ENCODE measurements at regions not wholly inside any gene's neighbourhood (a gene's known extent, or its start where the extent isn't known, plus 50 kb on each side); places are given as distances from the start of the nearest gene placed in this dataset.
A peak's percentile ranks its signal among the peaks of the same experiment; 100 is the strongest.

- Histone ChIP-seq H3K36me3 (ENCODE audit: control insufficient read depth, insufficient read depth, low read length, severe bottlenecking) (no peaks in the 10 kb centered on the region), H3K27me3 (replicated peaks; ENCODE audit: control insufficient read depth, insufficient read depth, low read length) (no peaks in the 10 kb centered on the region), H3K4me1 (ENCODE audit: control insufficient read depth, insufficient read depth, low read length) (no peaks in the 10 kb centered on the region), H3K9ac (ENCODE audit: low read length) (no peak overlapping the region), H3K4me3 (ENCODE audit: low read length) (no peak overlapping the region), H3K9me3 (ENCODE audit: control insufficient read depth, low read length) (no peaks in the 10 kb centered on the region)
- no peak for DNase-seq (ENCODE audit: low read depth)
Observed at GRCh38 chr14:84533181-84533725, 996.7 kb upstream of the FLRT2 start.

DNA sequence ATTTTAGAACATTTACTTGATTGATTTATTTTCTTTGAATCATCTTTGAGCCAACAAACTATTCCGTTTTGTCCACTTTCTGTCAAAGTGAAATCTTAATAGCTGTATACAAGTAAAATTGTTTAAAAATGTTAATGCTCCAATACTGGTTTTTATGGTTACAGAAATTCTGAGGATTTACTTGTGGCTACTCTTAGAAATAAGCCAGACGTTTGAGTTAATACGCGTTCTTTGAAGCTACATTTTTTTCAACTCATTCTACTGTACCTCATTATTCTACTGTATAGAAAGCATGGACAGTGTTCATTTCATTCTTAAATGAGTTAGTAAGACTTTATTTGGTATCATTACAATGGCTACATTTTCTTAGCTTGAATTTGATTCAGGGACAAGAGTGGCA is 996.2 kb upstream of the FLRT2 start:
- Histone ChIP-seq H3K4me1 (ENCODE audit: control insufficient read depth, insufficient read depth, low read length) (no peaks in the 10 kb centered on the region), H3K4me3 (ENCODE audit: low read length) (no peak overlapping the region)

GRCh38 chr14:84535484-84535883 is 994.5 kb upstream of the FLRT2 start:
- H3K9me3 ChIP-seq (ENCODE audit: control insufficient read depth, low read length), result no peaks in the 10 kb centered on the region
- no peaks in the 10 kb centered on the region for H3K36me3 ChIP-seq (ENCODE audit: control insufficient read depth, insufficient read depth, low read length, severe bottlenecking)
- no peaks in the 10 kb centered on the region for H3K27me3 ChIP-seq (replicated peaks; ENCODE audit: control insufficient read depth, insufficient read depth, low read length)
- peaks cover under 1% of the 10 kb centered on the region for H3K4me1 ChIP-seq (ENCODE audit: control insufficient read depth, insufficient read depth, low read length)
- peak; percentile 23 for DNase-seq (ENCODE audit: low read depth)
- no peak overlapping the region for H3K4me3 ChIP-seq (ENCODE audit: low read length)
- H3K9ac ChIP-seq (ENCODE audit: low read length), result no peak overlapping the region

More for the DNA sequence above, 996.2 kb upstream of the FLRT2 start:
- no peak for DNase-seq (ENCODE audit: low read depth)
- no peaks in the 10 kb centered on the region for H3K36me3 ChIP-seq (ENCODE audit: control insufficient read depth, insufficient read depth, low read length, severe bottlenecking)
- no peaks in the 10 kb centered on the region for H3K27me3 ChIP-seq (replicated peaks; ENCODE audit: control insufficient read depth, insufficient read depth, low read length)
- H3K9me3 ChIP-seq (ENCODE audit: control insufficient read depth, low read length), result no peaks in the 10 kb centered on the region
- no peak overlapping the region for H3K9ac ChIP-seq (ENCODE audit: low read length)

- Histone ChIP-seq H3K9me3 (ENCODE audit: control insufficient read depth, low read length) (no peaks in the 10 kb centered on the region), H3K9ac (ENCODE audit: low read length) (no peak overlapping the region), H3K36me3 (ENCODE audit: control insufficient read depth, insufficient read depth, low read length, severe bottlenecking) (no peaks in the 10 kb centered on the region), H3K4me3 (ENCODE audit: low read length) (no peak overlapping the region), H3K4me1 (ENCODE audit: control insufficient read depth, insufficient read depth, low read length) (peaks cover 5% of the 10 kb centered on the region), H3K27me3 (replicated peaks; ENCODE audit: control insufficient read depth, insufficient read depth, low read length) (no peaks in the 10 kb centered on the region)
- DNase-seq (ENCODE audit: low read depth), result no peak
Observed at GRCh38 chr14:84535976-84536375, 994.0 kb upstream of the FLRT2 start.

- Histone ChIP-seq H3K9ac (ENCODE audit: low read length) (no peak overlapping the region), H3K27me3 (replicated peaks; ENCODE audit: control insufficient read depth, insufficient read depth, low read length) (no peaks in the 10 kb centered on the region), H3K4me1 (ENCODE audit: control insufficient read depth, insufficient read depth, low read length) (peaks cover 5% of the 10 kb centered on the region), H3K4me3 (ENCODE audit: low read length) (no peak overlapping the region), H3K36me3 (ENCODE audit: control insufficient read depth, insufficient read depth, low read length, severe bottlenecking) (no peaks in the 10 kb centered on the region), H3K9me3 (ENCODE audit: control insufficient read depth, low read length) (no peaks in the 10 kb centered on the region)
- DNase-seq (ENCODE audit: low read depth), result no peak
Observed at GRCh38 chr14:84541018-84541417, 988.9 kb upstream of the FLRT2 start.

GRCh38 chr14:84543859-84544258 is 986.1 kb upstream of the FLRT2 start:
- Histone ChIP-seq H3K9me3 (ENCODE audit: control insufficient read depth, low read length) (no peaks in the 10 kb centered on the region), H3K4me1 (ENCODE audit: control insufficient read depth, insufficient read depth, low read length) (peaks cover 5% of the 10 kb centered on the region), H3K36me3 (ENCODE audit: control insufficient read depth, insufficient read depth, low read length, severe bottlenecking) (no peaks in the 10 kb centered on the region), H3K27me3 (replicated peaks; ENCODE audit: control insufficient read depth, insufficient read depth, low read length) (no peaks in the 10 kb centered on the region), H3K4me3 (ENCODE audit: low read length) (no peak overlapping the region), H3K9ac (ENCODE audit: low read length) (no peak overlapping the region)
- DNase-seq (ENCODE audit: low read depth), result peak; percentile 30

- Histone ChIP-seq H3K27me3 (replicated peaks; ENCODE audit: control insufficient read depth, insufficient read depth, low read length) (no peaks in the 10 kb centered on the region), H3K4me3 (ENCODE audit: low read length) (no peak overlapping the region)
- DNase-seq (ENCODE audit: low read depth), result peak; percentile 17
Observed at GRCh38 chr14:84544486-84545131, 985.3 kb upstream of the FLRT2 start.

GRCh38 chr14:84546236-84546635 is 983.7 kb upstream of the FLRT2 start:
- H3K4me3 ChIP-seq (ENCODE audit: low read length), result no peak overlapping the region

More at GRCh38 chr14:84544486-84545131, 985.3 kb upstream of the FLRT2 start:
- Histone ChIP-seq H3K36me3 (ENCODE audit: control insufficient read depth, insufficient read depth, low read length, severe bottlenecking) (no peaks in the 10 kb centered on the region), H3K4me1 (ENCODE audit: control insufficient read depth, insufficient read depth, low read length) (peaks cover 5% of the 10 kb centered on the region), H3K9ac (ENCODE audit: low read length) (no peak overlapping the region), H3K9me3 (ENCODE audit: control insufficient read depth, low read length) (no peaks in the 10 kb centered on the region)

GRCh38 chr14:84554136-84554535 is 975.8 kb upstream of the FLRT2 start:
- no peaks in the 10 kb centered on the region for H3K4me1 ChIP-seq (ENCODE audit: control insufficient read depth, insufficient read depth, low read length)
- H3K9me3 ChIP-seq (ENCODE audit: control insufficient read depth, low read length), result no peaks in the 10 kb centered on the region
- H3K4me3 ChIP-seq (ENCODE audit: low read length), result no peak overlapping the region
- no peaks in the 10 kb centered on the region for H3K27me3 ChIP-seq (replicated peaks; ENCODE audit: control insufficient read depth, insufficient read depth, low read length)
- H3K36me3 ChIP-seq (ENCODE audit: control insufficient read depth, insufficient read depth, low read length, severe bottlenecking), result no peaks in the 10 kb centered on the region
- H3K9ac ChIP-seq (ENCODE audit: low read length), result no peak overlapping the region
- no peak for DNase-seq (ENCODE audit: low read depth)

More at GRCh38 chr14:84546236-84546635, 983.7 kb upstream of the FLRT2 start:
- no peaks in the 10 kb centered on the region for H3K36me3 ChIP-seq (ENCODE audit: control insufficient read depth, insufficient read depth, low read length, severe bottlenecking)
- no peak for DNase-seq (ENCODE audit: low read depth)
- no peaks in the 10 kb centered on the region for H3K27me3 ChIP-seq (replicated peaks; ENCODE audit: control insufficient read depth, insufficient read depth, low read length)
- H3K9me3 ChIP-seq (ENCODE audit: control insufficient read depth, low read length), result no peaks in the 10 kb centered on the region
- no peaks in the 10 kb centered on the region for H3K4me1 ChIP-seq (ENCODE audit: control insufficient read depth, insufficient read depth, low read length)
- H3K9ac ChIP-seq (ENCODE audit: low read length), result no peak overlapping the region

DNA sequence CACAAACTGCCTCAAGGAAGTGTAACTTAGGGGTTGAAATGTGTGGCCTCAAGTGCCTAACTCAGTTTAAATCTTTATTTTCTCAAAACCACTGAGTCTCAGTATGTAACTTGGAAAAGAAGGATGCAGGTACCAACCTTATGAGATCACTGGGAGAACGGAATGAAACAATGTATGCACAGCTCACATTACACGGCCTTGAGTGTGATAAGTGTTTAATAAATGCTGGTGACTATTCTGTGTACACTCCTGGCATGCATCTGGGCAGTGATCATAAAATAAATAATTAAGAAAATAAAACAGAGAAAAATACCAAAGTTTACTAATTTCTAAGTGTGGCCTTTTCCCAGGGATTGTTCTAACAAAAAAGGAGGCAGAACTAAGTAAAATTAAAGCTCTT is 974.5 kb upstream of the FLRT2 start:
- H3K9ac ChIP-seq (ENCODE audit: low read length), result no peak overlapping the region
- no peak for DNase-seq (ENCODE audit: low read depth)
- no peaks in the 10 kb centered on the region for H3K27me3 ChIP-seq (replicated peaks; ENCODE audit: control insufficient read depth, insufficient read depth, low read length)
- H3K36me3 ChIP-seq (ENCODE audit: control insufficient read depth, insufficient read depth, low read length, severe bottlenecking), result no peaks in the 10 kb centered on the region
- H3K4me3 ChIP-seq (ENCODE audit: low read length), result no peak overlapping the region
- H3K9me3 ChIP-seq (ENCODE audit: control insufficient read depth, low read length), result no peaks in the 10 kb centered on the region
- no peaks in the 10 kb centered on the region for H3K4me1 ChIP-seq (ENCODE audit: control insufficient read depth, insufficient read depth, low read length)

DNA sequence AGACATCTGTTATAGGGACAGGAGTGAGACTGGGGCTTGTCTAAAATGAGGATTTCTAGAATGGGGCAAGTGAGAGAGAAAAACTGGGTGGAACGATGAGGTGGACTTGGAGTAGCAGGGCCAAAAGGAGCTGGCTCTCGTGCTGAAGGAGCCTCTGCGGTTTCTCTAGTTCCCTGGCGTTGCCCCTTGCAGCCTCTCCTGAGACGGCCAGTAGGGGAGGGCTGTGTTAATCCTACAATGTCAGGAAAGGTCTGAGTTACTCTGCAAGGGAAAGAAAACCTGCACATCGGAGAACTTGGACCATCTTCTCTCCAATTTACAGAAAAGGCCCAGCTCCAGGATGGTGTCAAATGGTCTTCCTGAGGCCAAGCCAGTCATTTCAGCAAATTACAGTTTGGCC is 963.8 kb upstream of the FLRT2 start:
- H3K4me1 ChIP-seq (ENCODE audit: control insufficient read depth, insufficient read depth, low read length), result no peaks in the 10 kb centered on the region
- H3K4me3 ChIP-seq (ENCODE audit: low read length), result no peak overlapping the region
- no peak for DNase-seq (ENCODE audit: low read depth)
- no peaks in the 10 kb centered on the region for H3K36me3 ChIP-seq (ENCODE audit: control insufficient read depth, insufficient read depth, low read length, severe bottlenecking)
- no peaks in the 10 kb centered on the region for H3K27me3 ChIP-seq (replicated peaks; ENCODE audit: control insufficient read depth, insufficient read depth, low read length)
- H3K9ac ChIP-seq (ENCODE audit: low read length), result no peak overlapping the region
- H3K9me3 ChIP-seq (ENCODE audit: control insufficient read depth, low read length), result no peaks in the 10 kb centered on the region

DNA sequence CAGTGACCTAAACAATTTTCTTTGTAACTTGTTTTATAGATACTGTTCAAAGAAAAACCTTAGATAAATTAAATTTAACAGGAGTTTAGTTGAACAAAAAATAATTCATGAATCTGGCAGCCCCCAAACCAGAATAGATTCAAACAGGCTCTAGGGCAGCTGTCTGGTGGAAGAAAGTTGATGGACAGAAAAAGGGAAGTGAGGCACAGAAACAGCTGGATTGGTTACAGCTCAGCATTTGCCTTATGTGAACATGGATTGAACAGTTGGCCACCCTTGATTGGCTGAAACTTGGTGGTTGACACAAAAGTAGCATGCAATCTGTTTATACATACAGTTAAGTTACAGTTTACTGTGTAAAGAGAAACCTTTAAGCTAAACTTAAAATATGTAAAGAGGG is 954.3 kb upstream of the FLRT2 start:
- H3K9me3 ChIP-seq (ENCODE audit: control insufficient read depth, low read length), result peaks cover 2% of the 10 kb centered on the region
- H3K4me1 ChIP-seq (ENCODE audit: control insufficient read depth, insufficient read depth, low read length), result no peaks in the 10 kb centered on the region
- no peak overlapping the region for H3K9ac ChIP-seq (ENCODE audit: low read length)
- no peak overlapping the region for H3K4me3 ChIP-seq (ENCODE audit: low read length)
- H3K36me3 ChIP-seq (ENCODE audit: control insufficient read depth, insufficient read depth, low read length, severe bottlenecking), result no peaks in the 10 kb centered on the region
- no peak for DNase-seq (ENCODE audit: low read depth)
- H3K27me3 ChIP-seq (replicated peaks; ENCODE audit: control insufficient read depth, insufficient read depth, low read length), result no peaks in the 10 kb centered on the region

All from adipocyte (in vitro differentiated cells).